ENCODE measurements at regions not wholly inside any gene's neighbourhood (a gene's known extent, or its start where the extent isn't known, plus 50 kb on each side); places are given as distances from the start of the nearest gene placed in this dataset.

DNA sequence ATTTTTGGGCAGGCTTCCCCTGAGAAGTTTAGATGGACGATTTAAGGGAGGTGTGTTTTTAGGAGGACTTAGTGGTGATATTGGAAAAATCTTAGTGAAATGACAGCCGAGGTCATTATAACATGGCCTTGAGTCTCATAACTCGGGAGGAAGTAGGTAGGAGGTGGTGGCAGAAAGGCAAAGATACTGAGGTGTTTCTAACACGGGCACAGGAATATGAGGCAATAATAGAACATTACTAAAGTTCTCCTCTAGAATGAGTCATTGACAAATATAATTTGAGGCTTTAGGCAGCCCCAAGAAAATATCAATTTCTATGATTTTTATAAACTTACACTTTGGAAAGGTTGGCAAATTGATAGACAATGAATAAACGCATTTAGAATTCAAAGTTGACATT, 146.1 kb upstream of the ZEB2 start:
- no TSS peak for BruUV-seq (replicated peaks)
- H3K36me3 ChIP-seq (ENCODE audit: insufficient read depth, low read length, poor library complexity, severe bottlenecking), result no peaks in the 10 kb centered on the region
- H3K4me1 ChIP-seq (ENCODE audit: insufficient read depth, low read length, poor library complexity, severe bottlenecking), result no peaks in the 10 kb centered on the region
- TF ChIP-seq, protein P1, sequence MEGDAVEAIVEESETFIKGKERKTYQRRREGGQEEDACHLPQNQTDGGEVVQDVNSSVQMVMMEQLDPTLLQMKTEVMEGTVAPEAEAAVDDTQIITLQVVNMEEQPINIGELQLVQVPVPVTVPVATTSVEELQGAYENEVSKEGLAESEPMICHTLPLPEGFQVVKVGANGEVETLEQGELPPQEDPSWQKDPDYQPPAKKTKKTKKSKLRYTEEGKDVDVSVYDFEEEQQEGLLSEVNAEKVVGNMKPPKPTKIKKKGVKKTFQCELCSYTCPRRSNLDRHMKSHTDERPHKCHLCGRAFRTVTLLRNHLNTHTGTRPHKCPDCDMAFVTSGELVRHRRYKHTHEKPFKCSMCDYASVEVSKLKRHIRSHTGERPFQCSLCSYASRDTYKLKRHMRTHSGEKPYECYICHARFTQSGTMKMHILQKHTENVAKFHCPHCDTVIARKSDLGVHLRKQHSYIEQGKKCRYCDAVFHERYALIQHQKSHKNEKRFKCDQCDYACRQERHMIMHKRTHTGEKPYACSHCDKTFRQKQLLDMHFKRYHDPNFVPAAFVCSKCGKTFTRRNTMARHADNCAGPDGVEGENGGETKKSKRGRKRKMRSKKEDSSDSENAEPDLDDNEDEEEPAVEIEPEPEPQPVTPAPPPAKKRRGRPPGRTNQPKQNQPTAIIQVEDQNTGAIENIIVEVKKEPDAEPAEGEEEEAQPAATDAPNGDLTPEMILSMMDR (conservative IDR thresholded peaks at IDR 0.05; ENCODE audit: low read depth, low read length), result no peak
- TF ChIP-seq EZH2 (IDR thresholded peaks at IDR 0.05; ENCODE audit: borderline replicate concordance, low read depth, low read length, poor library complexity, severe bottlenecking), result no peak
- no peaks in the 10 kb centered on the region for H3K27me3 ChIP-seq (replicated peaks; ENCODE audit: insufficient read depth, low read depth, low read length, poor library complexity)
- intact Hi-C loops (cut with micrococcal nuclease; ENCODE audit: unreplicated experiment), result no loop called here
- H3K4me3 ChIP-seq (ENCODE audit: low read depth, low read length, poor library complexity, severe bottlenecking), result no peak overlapping the region
- ChIA-PET POLR2A (ENCODE audit: low non-redundant PET) (no interaction called here), CTCF (no interaction called here)
- no peaks in the 10 kb centered on the region for H3K9me3 ChIP-seq (ENCODE audit: low read depth, low read length, poor library complexity, severe bottlenecking)
- no peak overlapping the region for H3K27ac ChIP-seq (ENCODE audit: low read depth, low read length, poor library complexity, severe bottlenecking)
- DNase-seq (ENCODE audit: low spot score), result no peak

DNA sequence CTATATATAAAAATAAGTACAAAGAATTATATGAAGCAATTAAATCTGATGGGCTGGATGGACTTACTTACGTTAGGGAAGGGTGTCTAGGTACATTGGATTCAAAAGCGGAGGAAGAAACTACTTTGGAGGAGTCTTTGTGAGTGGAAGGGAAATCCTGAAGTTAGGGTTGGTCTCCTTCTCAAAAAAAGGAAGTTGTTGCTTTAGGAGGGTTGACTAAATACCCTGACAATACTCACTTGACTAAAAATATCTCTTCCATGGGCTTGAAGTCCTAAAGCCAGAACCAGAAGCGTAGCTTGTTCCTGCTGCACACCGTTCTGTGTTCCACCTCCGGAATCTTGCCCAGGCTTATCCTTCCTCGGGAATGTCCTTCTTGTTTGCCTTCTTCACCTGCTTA, 143.3 kb upstream of the ZEB2 start:
- no peak for DNase-seq (ENCODE audit: low spot score)
- ChIA-PET CTCF (no interaction called here), POLR2A (ENCODE audit: low non-redundant PET) (no interaction called here)
- no TSS peak for BruUV-seq (replicated peaks)
- intact Hi-C loops (cut with micrococcal nuclease; ENCODE audit: unreplicated experiment), result no loop called here
- Histone ChIP-seq H3K4me3 (ENCODE audit: low read depth, low read length, poor library complexity, severe bottlenecking) (no peak overlapping the region), H3K9me3 (ENCODE audit: low read depth, low read length, poor library complexity, severe bottlenecking) (no peaks in the 10 kb centered on the region), H3K27me3 (replicated peaks; ENCODE audit: insufficient read depth, low read depth, low read length, poor library complexity) (no peaks in the 10 kb centered on the region), H3K4me1 (ENCODE audit: insufficient read depth, low read length, poor library complexity, severe bottlenecking) (no peaks in the 10 kb centered on the region), H3K36me3 (ENCODE audit: insufficient read depth, low read length, poor library complexity, severe bottlenecking) (no peaks in the 10 kb centered on the region), H3K27ac (ENCODE audit: low read depth, low read length, poor library complexity, severe bottlenecking) (no peak overlapping the region)
- TF ChIP-seq EZH2 (IDR thresholded peaks at IDR 0.05; ENCODE audit: borderline replicate concordance, low read depth, low read length, poor library complexity, severe bottlenecking), result no peak
- TF ChIP-seq, protein P1 (conservative IDR thresholded peaks at IDR 0.05; ENCODE audit: low read depth, low read length), result no peak

DNA sequence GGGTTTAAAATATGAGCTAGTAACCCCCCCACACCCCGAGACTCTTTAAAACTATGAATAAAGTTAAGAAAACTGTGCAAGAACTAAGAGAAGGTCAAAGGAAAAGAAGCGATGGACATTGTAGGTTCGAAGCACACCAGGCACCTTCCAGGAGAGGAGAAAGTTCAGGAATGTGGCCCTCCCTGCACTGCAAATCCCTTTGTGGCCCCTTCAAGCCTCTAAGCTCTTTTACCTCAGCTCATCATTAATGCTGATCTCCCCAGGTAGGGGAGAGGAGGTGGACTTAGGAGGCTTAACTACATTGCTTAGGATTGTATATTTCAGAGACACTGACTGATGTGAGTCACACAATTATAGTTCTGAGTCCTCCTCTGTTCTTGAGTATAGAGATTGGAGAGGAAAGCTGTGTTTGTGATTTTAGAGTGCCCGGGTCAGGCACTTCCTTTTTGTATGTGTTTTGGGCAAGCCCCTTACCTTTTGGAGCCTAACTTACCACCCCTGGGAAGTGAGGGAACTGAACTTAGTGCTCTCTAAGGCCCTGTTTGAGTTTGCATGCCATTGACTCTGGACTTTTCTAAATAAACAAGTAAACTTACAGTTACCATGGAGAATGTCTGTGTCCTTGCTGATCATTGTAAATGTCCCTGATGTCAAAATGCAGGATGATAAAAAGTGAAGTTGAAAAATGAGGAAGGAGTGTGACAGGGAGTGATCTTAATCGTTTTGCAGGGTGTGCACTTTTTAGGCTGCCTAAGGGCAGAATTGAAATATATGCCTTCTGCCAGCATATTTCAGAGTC, 140.8 kb upstream of the ZEB2 start:
- no peaks in the 10 kb centered on the region for H3K36me3 ChIP-seq (ENCODE audit: insufficient read depth, low read length, poor library complexity, severe bottlenecking)

More for the DNA sequence above, 140.8 kb upstream of the ZEB2 start:
- no peak for DNase-seq (ENCODE audit: low spot score)
- intact Hi-C loops (cut with micrococcal nuclease; ENCODE audit: unreplicated experiment), result no loop called here
- ChIA-PET POLR2A (ENCODE audit: low non-redundant PET) (interaction anchor here (0.5 kb wide), 1 partner anchor 16 kb away, joined by 3 read pairs; no protein-coding TSS in a partner anchor), CTCF (no interaction called here)
- H3K4me3 ChIP-seq (ENCODE audit: low read depth, low read length, poor library complexity, severe bottlenecking), result no peak overlapping the region
- BruUV-seq (replicated peaks), result no TSS peak
- H3K27ac ChIP-seq (ENCODE audit: low read depth, low read length, poor library complexity, severe bottlenecking), result no peak overlapping the region
- no peaks in the 10 kb centered on the region for H3K4me1 ChIP-seq (ENCODE audit: insufficient read depth, low read length, poor library complexity, severe bottlenecking)
- no peaks in the 10 kb centered on the region for H3K9me3 ChIP-seq (ENCODE audit: low read depth, low read length, poor library complexity, severe bottlenecking)
- TF ChIP-seq, protein P1 (conservative IDR thresholded peaks at IDR 0.05; ENCODE audit: low read depth, low read length), result no peak
- TF ChIP-seq EZH2 (IDR thresholded peaks at IDR 0.05; ENCODE audit: borderline replicate concordance, low read depth, low read length, poor library complexity, severe bottlenecking), result no peak
- H3K27me3 ChIP-seq (replicated peaks; ENCODE audit: insufficient read depth, low read depth, low read length, poor library complexity), result no peaks in the 10 kb centered on the region
